Esophagus squamous epithelium (tissue), 5 donors: ENCODE measurements at regions not wholly inside any gene's neighbourhood (a gene's known extent, or its start where the extent isn't known, plus 50 kb on each side); places are given as distances from the start of the nearest gene placed in this dataset.

ENCODE experiments used
- DNase-seq: peaks from one replicate; lab custom pipeline; 2025; lab: John Stamatoyannopoulos, UW
- H3K27ac ChIP-seq, 4 donors: fragments of 200-600 bp; sonication (generic); one replicate each; pipeline ENCODE4 v1.5.1; 2016 to 2019; ENCODE audit warnings: mild to moderate bottlenecking in 1 of 4
- H3K27me3 ChIP-seq, 4 donors: fragments of 200-600 bp; sonication (generic); 1 replicate in 3 of 4; 2 replicates in 1 of 4; pipeline versions ENCODE4 v1.5.1 to v1.6.0; 2017 to 2021; ENCODE audit warnings: antibody characterized with exemption in 1 of 4
- H3K36me3 ChIP-seq, 3 donors: fragments of 200-600 bp; sonication (generic); one replicate each; pipeline ENCODE4 v1.5.1; 2016 to 2019
- H3K4me1 ChIP-seq, 3 donors: fragments of 200-600 bp; sonication (generic); one replicate each; pipeline ENCODE4 v1.5.1; 2017 to 2019
- H3K4me3 ChIP-seq, 4 donors: fragments of 200-600 bp; sonication (generic); 1 replicate in 3 of 4; 2 replicates in 1 of 4; pipeline ENCODE4 v1.5.1; 2016 to 2019; ENCODE audit warnings: mild to moderate bottlenecking in 2 of 4, moderate library complexity in 1 of 4
- H3K9me3 ChIP-seq, 3 donors: fragments of 200-600 bp; sonication (generic); one replicate each; pipeline ENCODE4 v1.5.1; 2016 to 2019
- POLR2A ChIP-seq, 4 donors: fragments of 450-650 bp; IDR thresholded peaks; one replicate each; pipeline ENCODE4 v1.6.1; 2017; ENCODE audit warnings: antibody characterized with exemption in 4 of 4, mild to moderate bottlenecking in 4 of 4, moderate library complexity in 3 of 4
- WGBS, 2 donors: methylation state at CpG; one replicate each; pipeline ENCODE4 v1.1.5; 2018; 5-methylcytosine and 5-hydroxymethylcytosine counted together
- intact Hi-C: fragments of 100-400 bp; cut with DNase I; formaldehyde crosslinking; loops from one replicate; pipeline ENCODE4 v1.15.0; 2022
- TF ChIP-seq, protein P1 (sequence below), 6 experiments: fragments of 450-650 bp in 4 of 6; fragments of 200-600 bp in 2 of 6; sonication (generic) in 2 of 6; IDR thresholded peaks; one replicate each; pipeline ENCODE4 v1.5.1; 2016 to 2019; ENCODE audit warnings: antibody characterized with exemption in 6 of 6, mild to moderate bottlenecking in 4 of 6, moderate library complexity in 4 of 6
- donor health status: DM: yes; HTN: yes; CAD: no.

GRCh38 chr4:8737601-8738279, 133.9 kb downstream of the HMX1 start:
- H3K4me3 ChIP-seq: no peak overlapping the region
- WGBS, 2 donors: 86 to 90% methylated on average over 12 to 15 of the region's 23 CpGs
- no peaks in the 10 kb centered on the region for H3K36me3 ChIP-seq
- TF ChIP-seq, protein P1, sequence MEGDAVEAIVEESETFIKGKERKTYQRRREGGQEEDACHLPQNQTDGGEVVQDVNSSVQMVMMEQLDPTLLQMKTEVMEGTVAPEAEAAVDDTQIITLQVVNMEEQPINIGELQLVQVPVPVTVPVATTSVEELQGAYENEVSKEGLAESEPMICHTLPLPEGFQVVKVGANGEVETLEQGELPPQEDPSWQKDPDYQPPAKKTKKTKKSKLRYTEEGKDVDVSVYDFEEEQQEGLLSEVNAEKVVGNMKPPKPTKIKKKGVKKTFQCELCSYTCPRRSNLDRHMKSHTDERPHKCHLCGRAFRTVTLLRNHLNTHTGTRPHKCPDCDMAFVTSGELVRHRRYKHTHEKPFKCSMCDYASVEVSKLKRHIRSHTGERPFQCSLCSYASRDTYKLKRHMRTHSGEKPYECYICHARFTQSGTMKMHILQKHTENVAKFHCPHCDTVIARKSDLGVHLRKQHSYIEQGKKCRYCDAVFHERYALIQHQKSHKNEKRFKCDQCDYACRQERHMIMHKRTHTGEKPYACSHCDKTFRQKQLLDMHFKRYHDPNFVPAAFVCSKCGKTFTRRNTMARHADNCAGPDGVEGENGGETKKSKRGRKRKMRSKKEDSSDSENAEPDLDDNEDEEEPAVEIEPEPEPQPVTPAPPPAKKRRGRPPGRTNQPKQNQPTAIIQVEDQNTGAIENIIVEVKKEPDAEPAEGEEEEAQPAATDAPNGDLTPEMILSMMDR (IDR thresholded peaks at IDR 0.05): no peak
- no peak for TF ChIP-seq POLR2A (IDR thresholded peaks at IDR 0.05)
- no peaks in the 10 kb centered on the region for H3K4me1 ChIP-seq
- DNase-seq: no peak
- H3K27ac ChIP-seq: no peak overlapping the region
- intact Hi-C loops: no loop called here
- H3K27me3 ChIP-seq: peaks cover 0 to 17% (median 0%) of the 10 kb centered on the region in 4 donors
- H3K9me3 ChIP-seq: no peaks in the 10 kb centered on the region

DNA sequence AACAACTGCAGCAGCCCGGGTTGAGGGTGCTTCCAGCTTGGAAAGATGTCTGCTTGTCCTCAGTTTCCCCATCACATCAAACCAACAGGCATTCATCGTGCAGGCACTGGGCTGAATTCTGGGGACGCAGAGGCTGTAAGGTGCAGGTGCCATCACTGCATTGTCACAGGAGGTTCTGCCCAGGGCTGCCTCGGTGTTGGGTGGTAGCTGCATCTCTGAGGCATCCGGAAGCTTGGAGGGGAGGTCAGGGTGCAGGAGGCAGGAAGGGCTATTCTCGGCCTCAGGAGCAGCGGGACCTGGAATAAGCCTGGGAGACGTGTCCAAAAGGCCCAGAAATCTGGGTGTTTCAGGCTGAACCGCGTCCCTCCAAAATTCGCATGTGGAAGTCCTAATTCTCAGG, 134.6 kb downstream of the HMX1 start:
- H3K9me3 ChIP-seq: no peaks in the 10 kb centered on the region
- peaks cover 0 to 11% (median 0%) of the 10 kb centered on the region in 4 donors for H3K27me3 ChIP-seq
- DNase-seq: no peak
- TF ChIP-seq, protein P1 (IDR thresholded peaks at IDR 0.05): no peak
- TF ChIP-seq POLR2A (IDR thresholded peaks at IDR 0.05): no peak
- no peaks in the 10 kb centered on the region for H3K36me3 ChIP-seq
- WGBS, 2 donors: 78 to 84% methylated on average over 3 to 9 of the region's 11 CpGs
- intact Hi-C loops: no loop called here
- H3K4me3 ChIP-seq: no peak overlapping the region
- H3K27ac ChIP-seq: no peak overlapping the region
- no peaks in the 10 kb centered on the region for H3K4me1 ChIP-seq

- H3K4me3 ChIP-seq: no peak overlapping the region
- H3K9me3 ChIP-seq: no peaks in the 10 kb centered on the region
- DNase-seq: no peak
- H3K4me1 ChIP-seq: no peaks in the 10 kb centered on the region
- TF ChIP-seq, protein P1 (IDR thresholded peaks at IDR 0.05): no peak
- TF ChIP-seq POLR2A (IDR thresholded peaks at IDR 0.05): no peak
- H3K36me3 ChIP-seq: no peaks in the 10 kb centered on the region
- 65% methylated on average over 17 to 18 of the region's 18 CpGs for WGBS, 2 donors
- H3K27me3 ChIP-seq: peaks cover 0 to 9% (median 0%) of the 10 kb centered on the region in 4 donors
- intact Hi-C loops: no loop called here
- no peak overlapping the region for H3K27ac ChIP-seq
Observed at GRCh38 chr4:8736090-8736825, 135.4 kb downstream of the HMX1 start.

- intact Hi-C loops: no loop called here
- TF ChIP-seq, protein P1 (IDR thresholded peaks at IDR 0.05): no peak
- no peak for TF ChIP-seq POLR2A (IDR thresholded peaks at IDR 0.05)
- H3K27ac ChIP-seq: no peak overlapping the region
- H3K9me3 ChIP-seq: no peaks in the 10 kb centered on the region
- no peak for DNase-seq
- peaks cover 0 to 3% (median 0%) of the 10 kb centered on the region in 4 donors for H3K27me3 ChIP-seq
- no peaks in the 10 kb centered on the region for H3K36me3 ChIP-seq
- 66 to 69% methylated on average over 5 to 7 of the region's 14 CpGs for WGBS, 2 donors
- no peak overlapping the region for H3K4me3 ChIP-seq
- no peaks in the 10 kb centered on the region for H3K4me1 ChIP-seq
Observed at GRCh38 chr4:8735236-8736089, 136.2 kb downstream of the HMX1 start.
